Aorta (tissue), 5 donors: ENCODE measurements at regions not wholly inside any gene's neighbourhood (a gene's known extent, or its start where the extent isn't known, plus 50 kb on each side); places are given as distances from the start of the nearest gene placed in this dataset.
A peak's percentile ranks its signal among the peaks of the same experiment; 100 is the strongest.
"Not testable (repeated sequence)": the region's sequence is repeated elsewhere in the genome, so short reads cannot be mapped to it uniquely, and the experiment has no call there.

Experiments used
- ATAC-seq: fragments of 200-7000 bp; cut with Tn5 transposase; one replicate; pipeline ENCODE4 v1.9.1; 2022; ENCODE audit warnings: moderate library complexity; ENCODE audit not compliant: low FRiP score
- DNase-seq, 2 donors: peaks; one replicate each; pipeline ENCODE4 v3.0.0-alpha.2; 2020
- H3K27ac ChIP-seq, 2 donors: one replicate each; pipeline ENCODE4 v1.5.1; 2013; ENCODE audit warnings: low read length in 2 of 2, mild to moderate bottlenecking in 2 of 2, moderate library complexity in 2 of 2, control low read depth in 1 of 2, inconsistent platforms in 1 of 2, low read depth in 1 of 2
- H3K27me3 ChIP-seq, 2 donors: one replicate each; pipeline ENCODE4 v1.6.1; 2013; ENCODE audit warnings: control low read depth in 1 of 2, low read length in 1 of 2, mild to moderate bottlenecking in 1 of 2, moderate library complexity in 1 of 2; ENCODE audit not compliant: insufficient read depth in 2 of 2, control insufficient read depth in 1 of 2
- H3K36me3 ChIP-seq, 2 donors: one replicate each; pipeline ENCODE4 v1.6.1; 2013; ENCODE audit warnings: control low read depth in 1 of 2, low read length in 1 of 2, mild to moderate bottlenecking in 1 of 2; ENCODE audit not compliant: insufficient read depth in 2 of 2, control insufficient read depth in 1 of 2
- H3K4me1 ChIP-seq, 2 donors: one replicate each; pipeline ENCODE4 v1.6.1; 2013; ENCODE audit warnings: low read length in 2 of 2, control low read depth in 1 of 2, mild to moderate bottlenecking in 1 of 2, moderate library complexity in 1 of 2; ENCODE audit not compliant: insufficient read depth in 2 of 2, control insufficient read depth in 1 of 2
- H3K4me3 ChIP-seq, 2 donors: one replicate each; pipeline ENCODE4 v1.5.1; 2013; ENCODE audit warnings: low read length in 2 of 2, control low read depth in 1 of 2, mild to moderate bottlenecking in 1 of 2
- H3K9me3 ChIP-seq: one replicate; pipeline ENCODE4 v1.6.1; 2013; ENCODE audit warnings: mild to moderate bottlenecking, low read length; ENCODE audit not compliant: control insufficient read depth
- WGBS, 2 donors: extraction: QIAGEN DNeasy Blood & Tissue Kit; methylation state at CpG; one replicate each; pipeline ENCODE4 v1.1.7; 2013; 5-methylcytosine and 5-hydroxymethylcytosine counted together
- intact Hi-C, 2 donors: fragments of 100-400 bp; cut with DNase I; formaldehyde crosslinking; loops; one replicate each; pipeline versions ENCODE4 v1.14.2 to v1.15.0; 2022
- microRNA-seq, 2 donors: library from miRNA; unstranded; fragments of <30 nt; microRNA quantifications; one replicate each; pipeline ENCODE4 v1.2.0, GENCODE V29; 2020
- donor health status: healthy with polysubstance abuse.
- donor health status: Bipolar disorder and iron deficiency.
- donor health status: DM: no; HTN: no; CAD: no.
- donor health status: DM: no; HTN: no; CAD: no.
- donor health status: DM: yes; HTN: yes; CAD: no.

GRCh38 chr15:101967364-101967763 lies 155.4 kb downstream of the OR4F15 start:
- H3K36me3 ChIP-seq, H3K27me3 ChIP-seq, H3K4me3 ChIP-seq, H3K27ac ChIP-seq, H3K4me1 ChIP-seq, ATAC-seq, H3K9me3 ChIP-seq, intact Hi-C loops: not testable (repeated sequence)
- DNase-seq = peak in 1 of 2 donors; percentile 61
- WGBS, 2 donors = 84 to 93% methylated on average over 3 of the region's 5 CpGs

- H3K27ac ChIP-seq, intact Hi-C loops, ATAC-seq, H3K27me3 ChIP-seq, H3K9me3 ChIP-seq, H3K4me3 ChIP-seq, H3K4me1 ChIP-seq, H3K36me3 ChIP-seq, DNase-seq: not testable (repeated sequence)
- 72 to 84% methylated on average over 3 to 5 of the region's 6 CpGs for WGBS, 2 donors
Measured at GRCh38 chr15:101970605-101971004, 158.6 kb downstream of the OR4F15 start.

DNA sequence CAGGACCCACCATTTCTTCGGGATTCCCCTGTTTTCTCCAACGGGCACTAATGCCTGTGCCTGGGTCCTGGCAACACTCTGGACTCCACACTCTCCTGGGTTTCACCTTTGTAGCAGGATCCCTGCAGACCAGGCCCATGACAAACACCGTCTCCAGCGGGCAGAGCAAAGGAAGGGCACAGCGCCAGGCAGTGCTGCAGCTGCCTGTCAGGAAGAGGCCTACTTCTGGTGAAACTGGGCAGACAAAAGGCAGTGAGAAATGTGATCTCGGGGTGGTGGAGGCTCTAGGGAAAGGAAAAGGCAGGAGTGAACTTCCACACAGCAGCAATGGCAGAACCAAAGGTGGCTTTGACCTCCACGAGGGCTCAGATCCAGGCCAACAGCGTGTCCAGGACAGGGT lies 165.3 kb downstream of the OR4F15 start:
- H3K9me3 ChIP-seq, H3K27ac ChIP-seq, intact Hi-C loops, ATAC-seq, H3K4me1 ChIP-seq, H3K36me3 ChIP-seq, DNase-seq, H3K4me3 ChIP-seq, H3K27me3 ChIP-seq: not testable (repeated sequence)
- no CpG with 5 or more reads among the region's 8 CpGs for WGBS, 2 donors

DNA sequence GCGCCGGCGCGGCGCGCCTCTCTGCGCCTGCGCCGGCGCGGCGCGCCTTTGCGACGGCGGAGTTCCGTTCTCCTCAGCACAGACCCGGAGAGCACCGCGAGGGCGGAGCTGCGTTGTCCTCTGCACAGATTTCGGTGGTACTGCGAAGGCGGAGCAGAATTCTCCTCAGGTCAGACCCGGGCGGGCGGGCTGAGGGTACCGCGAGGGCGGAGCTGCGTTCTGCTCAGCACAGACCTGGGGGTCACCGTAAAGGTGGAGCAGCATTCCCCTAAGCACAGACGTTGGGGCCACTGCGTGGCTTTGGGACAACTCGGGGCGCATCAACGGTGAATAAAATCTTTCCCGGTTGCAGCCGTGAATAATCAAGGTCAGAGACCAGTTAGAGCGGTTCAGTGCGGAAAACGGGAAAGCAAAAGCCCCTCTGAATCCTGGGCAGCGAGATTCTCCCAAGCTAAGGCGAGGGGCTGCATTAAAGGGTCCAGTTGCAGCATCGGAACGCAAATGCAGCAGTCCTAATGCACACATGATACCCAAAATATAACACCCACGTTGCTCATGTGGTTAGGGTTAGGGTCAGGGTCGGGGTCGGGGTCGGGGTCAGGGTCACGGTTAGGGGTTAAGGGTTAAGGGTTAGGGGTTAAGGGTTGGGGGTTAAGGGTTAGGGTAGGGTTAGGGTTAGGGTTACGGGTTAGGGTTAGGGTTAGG lies 168.4 kb downstream of the OR4F15 start:
- H3K36me3 ChIP-seq, H3K27me3 ChIP-seq, intact Hi-C loops, H3K4me1 ChIP-seq, H3K27ac ChIP-seq, H3K9me3 ChIP-seq, H3K4me3 ChIP-seq: not testable (repeated sequence)
- ATAC-seq (peak; percentile 77), DNase-seq (peak in 1 of 2 donors; percentile 68)
- WGBS, 2 donors = 69 to 79% methylated on average over 52 to 53 of the region's 53 CpGs

Small RNA genes lying in the stretch of these regions (microRNA-seq; reads per million reads assigned to microRNA genes)
- gene MIR1302-10 (0 reads per million in 2 donors), gene MIR6859-3 (0 reads per million in 2 donors)
